BLaER1 treated with 17β-estradiol and CSF1 and Interleukin-3, amounts not matched to agents 10 nM and 100 nM (cell line): ENCODE measurements at regions not wholly inside any gene's neighbourhood (a gene's known extent, or its start where the extent isn't known, plus 50 kb on each side); places are given as distances from the start of the nearest gene placed in this dataset.

ENCODE experiments used
- H3K27ac ChIP-seq, 11 experiments: shearing (Covaris generic); formaldehyde crosslinking; 2 replicates each; pipeline ENCODE4 v1.8.1; 2022
- H3K27me3 ChIP-seq, 11 experiments: shearing (Covaris generic); formaldehyde crosslinking; 2 replicates each; pipeline ENCODE4 v1.8.1; 2022
- H3K36me3 ChIP-seq, 11 experiments: shearing (Covaris generic); formaldehyde crosslinking; 2 replicates each; pipeline ENCODE4 v1.8.1; 2022
- H3K4me1 ChIP-seq, 10 experiments: shearing (Covaris generic); formaldehyde crosslinking; 2 replicates each; pipeline ENCODE4 v1.8.1; 2022
- H3K4me2 ChIP-seq, 11 experiments: shearing (Covaris generic); formaldehyde crosslinking; 2 replicates each; pipeline ENCODE4 v1.8.1; 2022
- H3K4me3 ChIP-seq, 10 experiments: shearing (Covaris generic); formaldehyde crosslinking; 2 replicates each; pipeline ENCODE4 v1.8.1; 2022
- H3K9ac ChIP-seq, 11 experiments: shearing (Covaris generic); formaldehyde crosslinking; 2 replicates each; pipeline ENCODE4 v1.8.1; 2022
- H3K9me3 ChIP-seq, 11 experiments: shearing (Covaris generic); formaldehyde crosslinking; replicated peaks in 1 of 11; 2 replicates each; pipeline ENCODE4 v1.8.1; 2022
- H4K20me1 ChIP-seq, 11 experiments: shearing (Covaris generic); formaldehyde crosslinking; 2 replicates each; pipeline ENCODE4 v1.8.1; 2022
- Cebpa-rat ChIP-seq, 11 experiments: shearing (Covaris generic); IDR thresholded peaks; 2 replicates each; pipeline ENCODE4 v1.8.1; 2022

DNA sequence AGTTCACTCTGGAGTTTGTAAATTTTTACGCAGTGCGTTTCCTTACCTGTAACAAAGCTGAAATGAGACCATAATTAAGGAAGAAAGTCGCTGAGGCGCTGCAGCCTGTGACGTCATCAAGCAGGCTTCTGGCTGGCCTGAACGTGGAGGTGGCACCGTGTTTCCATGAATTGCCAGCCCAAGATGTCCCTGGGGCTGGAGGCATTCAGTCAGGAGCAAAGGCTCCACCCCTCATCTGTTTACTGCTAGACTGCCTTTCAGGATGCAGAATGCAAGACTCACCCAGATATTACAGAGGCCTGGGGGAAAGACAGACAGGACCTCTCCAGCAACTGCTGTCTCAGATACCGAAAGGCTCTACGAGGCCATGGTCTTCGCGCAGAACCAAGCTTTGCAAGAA, 424.6 kb downstream of the TSHZ3 start:
- Histone ChIP-seq H3K27ac (no peak overlapping the region), H3K4me1 (no peaks in the 10 kb centered on the region), H3K27me3 (no peaks in the 10 kb centered on the region; a peak in 1 of 22 replicates), H3K36me3 (no peaks in the 10 kb centered on the region), H3K9me3 (peaks cover 22 to 35% (median 27%) of the 10 kb centered on the region in 11 experiments), H3K4me2 (no peak overlapping the region), H3K9ac (no peak overlapping the region), H3K4me3 (no peak overlapping the region), H4K20me1 (no peaks in the 10 kb centered on the region)
- no peak for TF ChIP-seq Cebpa-rat (IDR thresholded peaks at IDR 0.05)

DNA sequence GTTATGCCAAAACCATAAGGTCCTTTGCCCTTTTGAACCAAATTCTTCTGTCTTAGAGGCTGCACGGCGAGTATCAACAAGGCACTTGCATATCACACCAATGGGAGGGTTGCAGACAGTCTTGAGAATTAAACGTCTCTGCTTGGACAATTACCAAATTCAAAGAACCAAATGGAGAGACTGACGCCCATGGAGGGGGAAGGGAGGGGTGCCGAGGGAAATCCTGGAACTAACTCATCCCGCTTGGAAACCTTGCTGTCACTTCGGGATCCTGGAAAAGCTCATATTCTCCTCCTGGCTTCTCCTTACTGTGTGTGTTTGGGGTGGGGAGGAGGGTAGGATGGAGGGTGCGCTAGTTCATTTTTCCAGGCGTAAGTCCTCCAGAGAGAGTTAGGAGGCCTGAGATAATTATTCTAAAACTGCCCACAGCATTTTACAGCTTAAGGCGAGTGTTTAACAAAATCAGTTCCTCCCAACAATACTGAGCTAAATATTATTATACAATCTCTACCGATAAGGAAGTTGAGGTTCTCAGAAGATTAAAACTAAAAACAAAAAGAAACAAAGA, 425.1 kb downstream of the TSHZ3 start:
- TF ChIP-seq Cebpa-rat (IDR thresholded peaks at IDR 0.05), result no peak
- Histone ChIP-seq H3K4me3 (no peak overlapping the region), H3K4me2 (no peak overlapping the region), H3K9me3 (peaks cover 19 to 30% (median 22%) of the 10 kb centered on the region in 11 experiments), H3K36me3 (no peaks in the 10 kb centered on the region), H3K27ac (no peak overlapping the region), H4K20me1 (no peaks in the 10 kb centered on the region), H3K4me1 (no peaks in the 10 kb centered on the region), H3K9ac (no peak overlapping the region), H3K27me3 (no peaks in the 10 kb centered on the region; a peak in 1 of 22 replicates)

DNA sequence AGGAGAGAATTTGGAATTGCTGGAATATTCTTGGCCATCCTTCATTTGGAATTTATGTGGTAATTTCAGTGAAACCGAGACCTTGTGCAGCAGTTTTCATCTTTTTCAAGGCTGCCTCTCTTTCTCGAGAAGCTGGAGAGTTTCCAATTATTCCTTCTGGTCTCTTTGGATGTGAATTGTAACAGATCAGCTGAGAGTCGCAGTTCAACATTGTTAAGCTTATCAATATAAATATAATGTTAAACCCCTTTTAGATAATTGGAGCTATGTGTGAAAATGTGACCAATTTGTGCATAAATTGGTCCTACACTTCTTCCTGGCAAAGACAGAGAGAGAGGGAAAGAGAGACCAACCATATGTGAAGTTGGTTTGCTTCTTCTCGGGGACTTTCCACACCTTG, 425.6 kb downstream of the TSHZ3 start:
- H3K36me3 ChIP-seq, result no peaks in the 10 kb centered on the region
- H3K9me3 ChIP-seq, result peaks cover 13 to 24% (median 17%) of the 10 kb centered on the region in 11 experiments
- no peak overlapping the region for H3K9ac ChIP-seq
- no peaks in the 10 kb centered on the region for H3K4me1 ChIP-seq
- no peaks in the 10 kb centered on the region; a peak in 1 of 22 replicates for H3K27me3 ChIP-seq
- H3K4me3 ChIP-seq, result no peak overlapping the region
- H3K27ac ChIP-seq, result no peak overlapping the region
- H4K20me1 ChIP-seq, result no peaks in the 10 kb centered on the region
- TF ChIP-seq Cebpa-rat (IDR thresholded peaks at IDR 0.05), result no peak
- H3K4me2 ChIP-seq, result no peak overlapping the region

DNA sequence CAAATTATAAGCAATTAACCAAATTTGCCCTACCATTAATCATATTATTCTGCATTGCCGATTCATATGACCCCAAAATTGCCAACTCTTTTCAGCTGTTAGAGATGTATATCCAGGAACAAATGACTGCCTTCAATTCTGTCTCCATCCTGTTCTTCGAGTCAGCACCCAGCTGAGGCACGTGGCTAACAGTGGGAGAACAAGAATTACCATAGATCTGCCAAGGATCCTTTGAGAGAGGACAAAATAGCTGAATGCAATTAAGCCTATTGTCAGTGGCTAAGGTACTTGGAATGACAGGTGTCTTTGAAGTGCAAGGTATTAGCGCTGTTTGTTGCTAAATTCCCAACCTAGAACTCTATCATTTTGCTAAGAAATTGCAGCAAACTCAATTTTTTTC, 426.1 kb downstream of the TSHZ3 start:
- no peak for TF ChIP-seq Cebpa-rat (IDR thresholded peaks at IDR 0.05)
- Histone ChIP-seq H4K20me1 (no peaks in the 10 kb centered on the region), H3K4me1 (no peaks in the 10 kb centered on the region), H3K9me3 (peaks cover 8 to 19% (median 12%) of the 10 kb centered on the region in 11 experiments), H3K4me2 (no peak overlapping the region), H3K4me3 (no peak overlapping the region), H3K36me3 (no peaks in the 10 kb centered on the region), H3K27ac (no peak overlapping the region), H3K9ac (no peak overlapping the region), H3K27me3 (no peaks in the 10 kb centered on the region; a peak in 1 of 22 replicates)

DNA sequence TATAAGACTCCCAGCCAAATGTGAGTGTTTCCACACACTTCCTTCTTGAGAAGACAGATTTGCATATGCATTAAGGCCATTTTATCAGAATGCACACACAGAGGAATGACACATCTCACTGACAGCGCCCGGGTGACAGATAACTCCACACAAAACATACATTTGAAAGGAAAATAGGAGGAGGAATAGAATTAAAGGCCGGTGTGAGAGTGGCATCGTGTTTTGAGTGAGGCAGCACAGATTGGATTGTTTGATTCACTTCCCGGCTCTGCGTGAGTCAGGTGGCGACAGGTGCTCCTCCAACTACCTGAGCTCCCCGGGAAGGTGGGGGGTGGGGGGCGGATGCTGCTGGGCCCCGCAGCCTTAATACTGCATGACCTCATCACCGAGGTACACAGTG, 429.0 kb downstream of the TSHZ3 start:
- no peak for TF ChIP-seq Cebpa-rat (IDR thresholded peaks at IDR 0.05)
- Histone ChIP-seq H3K27ac (no peak overlapping the region), H3K36me3 (no peaks in the 10 kb centered on the region), H3K27me3 (no peaks in the 10 kb centered on the region; a peak in 1 of 22 replicates), H3K4me2 (no peak overlapping the region), H3K4me1 (peaks cover 0 to 4% (median 2%) of the 10 kb centered on the region in 10 experiments; a peak in 11 of 20 replicates), H3K9me3 (no peaks in the 10 kb centered on the region), H3K4me3 (no peak overlapping the region), H4K20me1 (no peaks in the 10 kb centered on the region), H3K9ac (no peak overlapping the region)

DNA sequence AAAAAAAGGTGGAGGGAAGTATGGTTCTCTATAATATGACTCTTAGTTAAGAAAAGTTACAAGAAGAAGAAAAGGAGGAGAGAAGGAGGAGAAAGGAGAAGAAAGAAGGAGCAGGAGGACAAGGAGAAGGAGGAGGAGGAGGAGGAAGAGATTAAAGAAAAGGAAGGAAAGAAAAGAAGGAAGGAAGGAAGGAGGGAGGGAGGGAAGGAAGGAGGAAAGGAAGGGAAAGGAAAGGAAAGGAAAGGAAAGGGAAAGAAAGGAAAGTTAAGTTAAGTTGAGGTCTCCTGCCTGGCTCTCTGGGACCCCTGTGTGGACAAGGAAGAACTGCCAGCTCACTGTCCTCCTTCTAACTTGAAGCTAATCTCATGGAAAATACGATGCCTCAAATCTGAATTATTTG, 429.5 kb downstream of the TSHZ3 start:
- Histone ChIP-seq H3K36me3 (no peaks in the 10 kb centered on the region), H3K4me1 (peaks cover 0 to 9% (median 6%) of the 10 kb centered on the region in 10 experiments; a peak in 16 of 20 replicates), H4K20me1 (no peaks in the 10 kb centered on the region), H3K4me2 (no peak overlapping the region; a peak in 1 of 22 replicates), H3K9ac (no peak overlapping the region), H3K27me3 (peaks cover 0 to 5% (median 0%) of the 10 kb centered on the region in 11 experiments; a peak in 3 of 22 replicates), H3K9me3 (no peaks in the 10 kb centered on the region), H3K27ac (no peak overlapping the region), H3K4me3 (no peak overlapping the region)
- TF ChIP-seq Cebpa-rat (IDR thresholded peaks at IDR 0.05), result no peak

DNA sequence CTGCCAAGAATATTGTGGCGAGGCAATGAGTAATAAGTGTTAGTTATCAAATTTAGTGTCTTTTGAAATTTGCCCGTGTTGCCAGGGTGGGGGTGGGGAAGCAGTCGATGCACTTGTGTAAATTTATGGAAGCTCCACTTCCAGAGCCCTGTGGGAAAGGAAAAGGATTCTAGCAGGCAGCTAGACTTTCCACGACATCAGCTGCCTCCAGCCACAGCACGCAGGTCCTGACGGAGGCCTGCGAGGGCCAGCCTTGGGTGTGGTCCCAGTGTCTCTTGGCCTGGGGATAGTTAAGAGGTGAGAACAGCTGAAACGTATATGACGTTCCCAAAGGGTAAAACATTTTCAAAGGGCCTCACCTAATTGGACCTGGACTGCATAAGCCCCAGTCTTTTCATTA, 433.0 kb downstream of the TSHZ3 start:
- no peaks in the 10 kb centered on the region for H3K9me3 ChIP-seq
- H3K27me3 ChIP-seq, result peaks cover 0 to 8% (median 0%) of the 10 kb centered on the region in 11 experiments; a peak in 2 of 22 replicates
- no peak for TF ChIP-seq Cebpa-rat (IDR thresholded peaks at IDR 0.05)
- H3K27ac ChIP-seq, result no peak overlapping the region
- no peak overlapping the region for H3K4me2 ChIP-seq
- H4K20me1 ChIP-seq, result no peaks in the 10 kb centered on the region
- peaks cover 19 to 44% (median 41%) of the 10 kb centered on the region in 10 experiments; a peak in 19 of 20 replicates for H3K4me1 ChIP-seq
- no peaks in the 10 kb centered on the region for H3K36me3 ChIP-seq
- no peak overlapping the region for H3K9ac ChIP-seq
- H3K4me3 ChIP-seq, result no peak overlapping the region

DNA sequence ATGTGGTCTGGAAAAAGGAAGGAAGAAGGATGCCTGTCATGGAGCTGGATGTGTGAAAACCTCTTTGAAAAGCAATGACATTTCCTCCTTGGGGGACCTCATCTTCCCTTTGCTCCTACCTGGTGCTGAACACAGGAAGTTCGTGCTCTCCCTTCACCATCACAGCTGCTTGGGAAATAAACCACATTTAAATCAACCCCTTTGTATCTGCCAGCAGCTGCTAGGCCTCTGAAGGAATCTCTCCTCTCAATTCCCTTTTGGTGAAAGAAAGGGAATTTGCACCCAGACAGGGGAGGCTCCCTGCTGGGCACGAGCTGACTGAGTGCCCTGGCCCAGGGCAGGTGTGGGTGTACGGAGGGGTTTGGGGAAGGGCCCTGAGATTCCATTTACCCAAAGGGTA, 437.7 kb downstream of the TSHZ3 start:
- H3K9me3 ChIP-seq, result no peaks in the 10 kb centered on the region
- H3K4me2 ChIP-seq, result peak overlapping the region; percentile 16 to 85 (median 80); a peak in 19 of 22 replicates
- TF ChIP-seq Cebpa-rat (IDR thresholded peaks at IDR 0.05), result no peak
- H3K36me3 ChIP-seq, result no peaks in the 10 kb centered on the region
- H3K9ac ChIP-seq, result peak overlapping the region in 1 of 11 experiments; percentile 46; a peak in 1 of 22 replicates
- H3K27me3 ChIP-seq, result peaks cover 0 to 8% (median 0%) of the 10 kb centered on the region in 11 experiments; a peak in 2 of 22 replicates
- H4K20me1 ChIP-seq, result no peaks in the 10 kb centered on the region
- H3K4me1 ChIP-seq, result peaks cover 19 to 68% (median 58%) of the 10 kb centered on the region in 10 experiments; a peak in 19 of 20 replicates
- peak overlapping the region in 2 of 11 experiments; percentile 16 to 49; a peak in 3 of 22 replicates for H3K27ac ChIP-seq
- H3K4me3 ChIP-seq, result 0 out of 20 replicates have a peak overlapping the region, but pooled peaks of 1 of the 10 experiments have one; percentile 26

DNA sequence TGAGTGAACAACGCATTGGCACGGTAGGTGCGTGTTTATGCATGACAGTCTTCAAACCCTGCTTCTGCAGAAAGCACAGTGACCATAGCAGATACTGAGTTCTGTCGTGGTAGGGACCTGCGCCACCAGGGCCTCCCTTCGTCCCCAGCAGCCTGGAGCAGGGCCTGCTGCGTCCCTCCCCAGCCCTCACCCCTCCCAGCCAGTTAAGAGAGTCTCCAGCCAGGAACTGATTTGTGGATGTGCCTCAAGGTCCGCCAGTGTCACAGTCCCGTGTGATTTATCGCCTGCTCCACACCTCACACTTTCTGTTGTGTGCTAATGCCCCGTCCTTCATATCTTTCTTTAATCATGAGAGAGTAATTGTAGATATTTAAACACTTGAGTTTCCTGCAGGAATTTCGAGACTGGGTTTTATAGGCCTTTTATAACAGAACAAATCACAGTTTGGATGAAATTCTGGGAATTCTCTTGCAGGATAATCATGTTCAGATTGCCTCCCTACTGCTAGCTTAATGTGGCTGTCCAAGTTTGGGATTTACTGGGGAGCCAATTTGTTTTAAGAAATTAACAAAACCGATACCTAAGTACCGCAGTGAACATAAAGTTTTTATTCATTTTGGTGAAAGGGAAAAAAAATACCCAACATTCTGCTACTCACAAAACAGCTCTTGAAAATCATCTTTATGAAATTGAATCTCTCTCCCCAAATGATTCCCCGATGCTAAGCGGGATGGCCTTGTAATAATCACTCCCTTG, 438.6 kb downstream of the TSHZ3 start:
- Histone ChIP-seq H3K9me3 (no peaks in the 10 kb centered on the region), H3K4me3 (no peak overlapping the region), H3K4me1 (peaks cover 19 to 68% (median 58%) of the 10 kb centered on the region in 10 experiments; a peak in 19 of 20 replicates), H3K27me3 (peaks cover 0 to 8% (median 0%) of the 10 kb centered on the region in 11 experiments; a peak in 2 of 22 replicates), H3K4me2 (peak overlapping the region in 8 of 11 experiments; percentile 71 to 85 (median 82); a peak in 13 of 22 replicates), H3K9ac (no peak overlapping the region), H4K20me1 (no peaks in the 10 kb centered on the region), H3K36me3 (no peaks in the 10 kb centered on the region), H3K27ac (peak overlapping the region in 1 of 11 experiments; percentile 11; a peak in 1 of 22 replicates)
- TF ChIP-seq Cebpa-rat (IDR thresholded peaks at IDR 0.05), result no peak
